A549 (cell line): ENCODE measurements at regions not wholly inside any gene's neighbourhood (a gene's known extent, or its start where the extent isn't known, plus 50 kb on each side); places are given as distances from the start of the nearest gene placed in this dataset.

Source experiments
- ATAC-seq, 2 experiments: fragments of 200-7000 bp in 1 of 2; fragments of >200 bp in 1 of 2; cut with Nextera tagmentation in 1 of 2; cut with Tn5 transposase in 1 of 2; 3 replicates each; pipeline versions ENCODE4 v1.8.0 to v1.9.1; 2018 to 2020; ENCODE audit warnings: mild to moderate bottlenecking in 1 of 2, moderate library complexity in 1 of 2
- CTCF ChIA-PET: fragments of 300-600 bp; sonication (Branson Sonifier 250); formaldehyde crosslinking; extraction: SDS; loops from one replicate; lab custom pipeline; 2021; ENCODE audit warnings: antibody characterized with exemption, inconsistent platforms; lab: Yijun Ruan, JAX
- POLR2A ChIA-PET: fragments of 350-600 bp; formaldehyde crosslinking; extraction: SDS; loops from one replicate; lab custom pipeline; 2021; ENCODE audit warnings: antibody characterized with exemption, inconsistent platforms; lab: Yijun Ruan, JAX
- DNase-seq, 2 experiments: peaks; one replicate each; pipeline versions ENCODE4 v3.0.0 to v3.0.0-alpha.2; 2011 to 2016; ENCODE audit warnings: low read depth in 1 of 2, low spot score in 1 of 2
- FAIRE-seq: peaks from 2 replicates; lab custom pipeline; 2011; peaks lifted over from hg19 to GRCh38; lab: Jason Lieb, UNC
- H3K27ac ChIP-seq, 2 experiments: fragments of >200 bp; sonication (Bioruptor Twin); formaldehyde crosslinking; 3 replicates each; pipeline ENCODE4 v1.5.1; 2016 to 2017
- H3K4me1 ChIP-seq: fragments of >200 bp; sonication (Bioruptor Twin); formaldehyde crosslinking; 3 replicates; pipeline ENCODE4 v1.6.1; 2016
- H3K4me2 ChIP-seq: fragments of >200 bp; sonication (Bioruptor Twin); formaldehyde crosslinking; 3 replicates; pipeline ENCODE4 v1.6.1; 2016
- H3K4me3 ChIP-seq: fragments of >200 bp; sonication (Bioruptor Twin); formaldehyde crosslinking; 3 replicates; pipeline ENCODE4 v1.5.1; 2016
- H3K9me3 ChIP-seq: fragments of >200 bp; sonication (Bioruptor Twin); formaldehyde crosslinking; 3 replicates; pipeline ENCODE4 v1.6.1; 2016
- CEBPB ChIP-seq, 2 experiments: fragments of >200 bp in 1 of 2; sonication (Bioruptor Twin) in 1 of 2; formaldehyde crosslinking in 1 of 2; IDR thresholded peaks; 2 replicates each; pipeline ENCODE4 v1.6.1; 2012 to 2016
- FOSL2 ChIP-seq, 2 experiments: fragments of 450-650 bp in 1 of 2; fragments of >200 bp in 1 of 2; sonication (Bioruptor Twin) in 1 of 2; formaldehyde crosslinking; IDR thresholded peaks; 2 replicates each; pipeline versions ENCODE4 v1.5.0 to v1.6.1; 2016 to 2020; ENCODE audit warnings: mild to moderate bottlenecking in 1 of 2, moderate library complexity in 1 of 2
- FOXS1 ChIP-seq: fragments of 250-450 bp; sonication (Bioruptor Pico); IDR thresholded peaks from 2 replicates; pipeline ENCODE4 v1.5.0; 2020; ENCODE audit warnings: mild to moderate bottlenecking, moderate library complexity
- GATA3 ChIP-seq: IDR thresholded peaks from 2 replicates; pipeline ENCODE4 v1.6.1; 2012; ENCODE audit warnings: borderline replicate concordance
- HOXB5 ChIP-seq: fragments of 250-450 bp; sonication (Bioruptor Pico); IDR thresholded peaks from 2 replicates; pipeline ENCODE4 v1.5.0; 2020; ENCODE audit warnings: mild to moderate bottlenecking, moderate library complexity
- KDM1A ChIP-seq: fragments of 200-600 bp; sonication (generic); IDR thresholded peaks from 2 replicates; pipeline ENCODE4 v1.6.1; 2016; ENCODE audit warnings: low read depth, mild to moderate bottlenecking
- KDM5A ChIP-seq: fragments of 200-600 bp; sonication (generic); IDR thresholded peaks from 2 replicates; pipeline ENCODE4 v1.6.1; 2016; ENCODE audit warnings: antibody characterized with exemption, mild to moderate bottlenecking
- MAZ ChIP-seq: fragments of 150-350 bp; IDR thresholded peaks from 2 replicates; pipeline ENCODE4 v1.6.1; 2014; ENCODE audit warnings: antibody characterized with exemption, low read depth, low read length, borderline replicate concordance
- NR3C1 ChIP-seq: fragments of >200 bp; sonication (Bioruptor Twin); formaldehyde crosslinking; IDR thresholded peaks from 3 replicates; pipeline ENCODE4 v1.6.1; 2017
- RARB ChIP-seq: fragments of 250-450 bp; sonication (Bioruptor Pico); IDR thresholded peaks from 2 replicates; pipeline ENCODE4 v1.8.0; 2021; ENCODE audit warnings: mild to moderate bottlenecking, moderate library complexity
- REST ChIP-seq: fragments of 200-600 bp; sonication (generic); IDR thresholded peaks from 2 replicates; pipeline ENCODE4 v1.6.1; 2016; ENCODE audit warnings: antibody characterized with exemption, mild to moderate bottlenecking, moderate library complexity
- RNF2 ChIP-seq: fragments of 200-600 bp; sonication (generic); IDR thresholded peaks from 2 replicates; pipeline ENCODE4 v1.6.1; 2016; ENCODE audit warnings: low read depth, mild to moderate bottlenecking, antibody characterized with exemption, moderate library complexity, borderline replicate concordance
- SMC3 ChIP-seq: fragments of >200 bp; sonication (Bioruptor Twin); formaldehyde crosslinking; IDR thresholded peaks from 3 replicates; pipeline ENCODE4 v1.6.1; 2018; ENCODE audit warnings: inconsistent platforms
- SREBF2 ChIP-seq: fragments of 450-650 bp; IDR thresholded peaks from 2 replicates; pipeline ENCODE4 v1.6.1; 2014; ENCODE audit warnings: mild to moderate bottlenecking, moderate library complexity
- TFCP2L1 ChIP-seq: fragments of 250-450 bp; sonication (Bioruptor Pico); IDR thresholded peaks from 2 replicates; pipeline ENCODE4 v1.5.0; 2021; ENCODE audit warnings: mild to moderate bottlenecking
- TP53 ChIP-seq: fragments of 250-450 bp; sonication (Bioruptor Pico); IDR thresholded peaks from 2 replicates; pipeline ENCODE4 v1.5.0; 2021; ENCODE audit warnings: mild to moderate bottlenecking, moderate library complexity
- USF2 ChIP-seq: fragments of 450-650 bp; IDR thresholded peaks from 2 replicates; pipeline ENCODE4 v1.6.1; 2014; ENCODE audit warnings: antibody characterized with exemption
- ZC3H11A ChIP-seq: fragments of 450-650 bp; IDR thresholded peaks from 2 replicates; pipeline ENCODE4 v1.6.1; 2014; ENCODE audit warnings: antibody characterized with exemption, mild to moderate bottlenecking
- ZFP36 ChIP-seq: fragments of 450-650 bp; IDR thresholded peaks from 2 replicates; pipeline ENCODE4 v1.6.1; 2014; ENCODE audit warnings: borderline replicate concordance; ENCODE audit not compliant: partially characterized antibody
- WGBS: methylation state at CpG from one replicate; pipeline ENCODE4 v1.1.6; 2017; ENCODE audit errors: missing lambda C conversion rate; 5-methylcytosine and 5-hydroxymethylcytosine counted together
- TF ChIP-seq, protein P1 (sequence below): IDR thresholded peaks from 2 replicates; pipeline ENCODE4 v1.6.1; 2012; ENCODE audit warnings: low read depth, borderline replicate concordance
- TF ChIP-seq, protein P2 (sequence below): IDR thresholded peaks from 2 replicates; pipeline ENCODE4 v1.6.1; 2012

DNA sequence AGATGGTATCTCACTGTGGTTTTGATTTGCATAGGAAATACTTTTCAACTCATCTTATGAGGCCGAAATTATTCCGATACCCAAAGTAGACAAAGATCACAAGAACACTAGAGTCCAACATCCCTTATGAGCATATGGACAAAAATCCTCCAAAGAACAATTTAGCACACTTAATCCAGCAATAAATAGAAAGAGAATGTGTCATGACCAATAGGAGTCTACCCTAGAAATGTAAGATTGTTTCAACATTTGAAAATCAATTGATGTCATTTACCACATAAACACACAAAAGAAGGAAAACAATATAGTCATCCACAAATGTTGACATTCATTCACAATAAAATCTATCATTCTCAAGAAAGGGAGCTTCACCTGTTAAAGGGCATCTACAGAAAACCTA is 307.8 kb upstream of the SMIM21 start:
- FAIRE-seq: no peak

DNA sequence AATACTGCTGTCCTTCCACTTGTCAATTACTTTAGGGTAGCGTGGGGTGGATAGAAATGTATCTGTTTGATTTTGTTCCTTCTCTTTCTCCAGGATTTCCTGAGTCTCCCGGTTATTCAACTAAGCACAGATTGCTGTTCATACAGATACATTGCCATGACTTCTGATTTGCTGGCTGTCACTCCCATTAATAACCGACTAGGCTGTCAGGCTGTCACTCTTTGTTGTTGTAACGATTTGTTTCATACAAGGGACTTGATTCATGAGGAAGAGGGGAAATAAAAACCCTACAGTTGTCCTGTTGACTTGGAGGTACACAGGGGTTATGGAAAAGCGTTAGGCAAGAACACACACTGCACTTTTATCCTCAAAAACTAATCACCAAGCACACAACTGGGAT is 302.7 kb upstream of the SMIM21 start:
- H3K27ac ChIP-seq: no peak overlapping the region
- ATAC-seq: no peak
- TF ChIP-seq FOXS1 (CRISPR knock-in tag) (no peak), ZFP36 (no peak), HOXB5 (CRISPR knock-in tag) (no peak), SREBF2 (no peak), SMC3 (no peak), KDM1A (no peak), CEBPB (IDR thresholded peaks at IDR 0.05) (no peak), USF2 (no peak), NR3C1 (no peak), GATA3 (no peak), RNF2 (no peak), TFCP2L1 (no peak), ZC3H11A (no peak)
- TF ChIP-seq, protein P1, sequence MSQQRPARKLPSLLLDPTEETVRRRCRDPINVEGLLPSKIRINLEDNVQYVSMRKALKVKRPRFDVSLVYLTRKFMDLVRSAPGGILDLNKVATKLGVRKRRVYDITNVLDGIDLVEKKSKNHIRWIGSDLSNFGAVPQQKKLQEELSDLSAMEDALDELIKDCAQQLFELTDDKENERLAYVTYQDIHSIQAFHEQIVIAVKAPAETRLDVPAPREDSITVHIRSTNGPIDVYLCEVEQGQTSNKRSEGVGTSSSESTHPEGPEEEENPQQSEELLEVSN: no peak
- TF ChIP-seq, all 56 proteins: peak for 0
- Histone ChIP-seq H3K4me2 (no peak overlapping the region), H3K4me1 (no peaks in the 10 kb centered on the region), H3K9me3 (no peaks in the 10 kb centered on the region), H3K4me3 (no peak overlapping the region)
- no peak for DNase-seq
- CTCF ChIA-PET: no interaction called here
- FAIRE-seq: no peak
- 14% methylated on average over 5 of the region's 5 CpGs for WGBS
- POLR2A ChIA-PET: no interaction called here

More for the DNA sequence above, 307.8 kb upstream of the SMIM21 start:
- Histone ChIP-seq H3K27ac (no peak overlapping the region), H3K9me3 (no peaks in the 10 kb centered on the region), H3K4me3 (no peak overlapping the region), H3K4me2 (no peak overlapping the region), H3K4me1 (no peaks in the 10 kb centered on the region)
- DNase-seq (no peak), ATAC-seq (no peak)
- TF ChIP-seq KDM5A (no peak), NR3C1 (no peak), FOXS1 (CRISPR knock-in tag) (no peak), RARB (CRISPR knock-in tag) (no peak), MAZ (no peak), REST (no peak), TP53 (CRISPR knock-in tag) (no peak), FOSL2 (IDR thresholded peaks at IDR 0.05) (no peak), FOSL2 (CRISPR knock-in tag; IDR thresholded peaks at IDR 0.05) (no peak), SMC3 (no peak)
- TF ChIP-seq, protein P2, sequence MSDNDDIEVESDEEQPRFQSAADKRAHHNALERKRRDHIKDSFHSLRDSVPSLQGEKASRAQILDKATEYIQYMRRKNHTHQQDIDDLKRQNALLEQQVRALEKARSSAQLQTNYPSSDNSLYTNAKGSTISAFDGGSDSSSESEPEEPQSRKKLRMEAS: no peak
- TF ChIP-seq, protein P1: no peak
- ChIA-PET POLR2A (no interaction called here), CTCF (no interaction called here)
- 18% methylated on average over 2 of the region's 2 CpGs for WGBS
